RWPE2 (cell line): ENCODE measurements at regions not wholly inside any gene's neighbourhood (a gene's known extent, or its start where the extent isn't known, plus 50 kb on each side); places are given as distances from the start of the nearest gene placed in this dataset.
A peak's percentile ranks its signal among the peaks of the same experiment; 100 is the strongest.
"Not testable (repeated sequence)": the region's sequence is repeated elsewhere in the genome, so short reads cannot be mapped to it uniquely, and the experiment has no call there.

ENCODE experiments used
- ATAC-seq: fragments of 200-7000 bp; cut with Tn5 transposase; 3 replicates; pipeline ENCODE4 v1.9.1; 2021; ENCODE audit warnings: low read depth
- DNase-seq: peaks from one replicate; pipeline ENCODE4 v3.0.0-alpha.2; 2020; ENCODE audit warnings: low spot score
- H3K27ac ChIP-seq: fragments of 450-650 bp; 2 replicates; pipeline ENCODE4 v1.5.1; 2017; ENCODE audit warnings: mild to moderate bottlenecking; ENCODE audit not compliant: poor library complexity, severe bottlenecking
- H3K27me3 ChIP-seq: fragments of 250-450 bp; sonication (Bioruptor Pico); 2 replicates; pipeline ENCODE4 v1.5.1; 2021; ENCODE audit warnings: mild to moderate bottlenecking, moderate library complexity; ENCODE audit not compliant: insufficient read depth, poor library complexity, severe bottlenecking
- H3K36me3 ChIP-seq: fragments of 250-450 bp; sonication (Bioruptor Pico); 2 replicates; pipeline ENCODE4 v1.5.1; 2020; ENCODE audit warnings: low read depth, mild to moderate bottlenecking, moderate library complexity
- H3K4me1 ChIP-seq: fragments of 250-450 bp; sonication (Bioruptor Pico); 2 replicates; pipeline ENCODE4 v1.5.1; 2021; ENCODE audit warnings: mild to moderate bottlenecking, moderate library complexity; ENCODE audit not compliant: insufficient read depth, poor library complexity, severe bottlenecking
- H3K4me3 ChIP-seq: fragments of 250-450 bp; sonication (Bioruptor Pico); 2 replicates; pipeline ENCODE4 v1.5.1; 2021; ENCODE audit warnings: mild to moderate bottlenecking, moderate library complexity; ENCODE audit not compliant: severe bottlenecking
- H3K9me3 ChIP-seq: fragments of 250-450 bp; sonication (Bioruptor Pico); 2 replicates; pipeline ENCODE4 v1.5.1; 2021; ENCODE audit warnings: mild to moderate bottlenecking, moderate library complexity; ENCODE audit not compliant: severe bottlenecking
- TF ChIP-seq, protein P1 (sequence below): fragments of 450-650 bp; IDR thresholded peaks from one replicate; pipeline ENCODE4 v1.5.1; 2017; ENCODE audit warnings: mild to moderate bottlenecking, moderate library complexity; ENCODE audit not compliant: poor library complexity, severe bottlenecking

DNA sequence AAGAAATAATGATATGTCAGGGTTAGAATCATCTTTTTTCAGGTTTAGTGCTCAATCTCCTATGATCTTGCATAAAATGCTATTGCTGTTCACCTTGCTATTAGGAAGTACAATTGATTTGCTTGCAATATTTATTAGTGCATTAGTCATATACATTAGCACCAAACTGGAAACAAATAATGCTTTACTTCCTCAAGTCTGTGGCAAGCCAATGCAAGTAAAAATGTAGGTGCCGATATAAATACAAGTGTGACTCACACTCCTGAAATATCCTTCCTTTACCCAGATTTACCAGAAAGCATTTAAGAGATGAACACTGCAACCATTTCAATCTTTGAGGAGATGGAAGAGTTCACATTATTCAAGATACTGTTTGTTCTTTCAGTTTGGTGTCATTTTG is 1487.7 kb upstream of the ADGRL3 start:
- H3K4me1 ChIP-seq, result peaks cover 4% of the 10 kb centered on the region
- H3K27me3 ChIP-seq, result no peaks in the 10 kb centered on the region
- no peak overlapping the region for H3K27ac ChIP-seq
- no peaks in the 10 kb centered on the region for H3K9me3 ChIP-seq
- no peaks in the 10 kb centered on the region for H3K36me3 ChIP-seq
- DNase-seq (no peak), ATAC-seq (peak; percentile 40; the same call in 1 of the 3 replicates)
- H3K4me3 ChIP-seq, result no peak overlapping the region
- TF ChIP-seq, protein P1, sequence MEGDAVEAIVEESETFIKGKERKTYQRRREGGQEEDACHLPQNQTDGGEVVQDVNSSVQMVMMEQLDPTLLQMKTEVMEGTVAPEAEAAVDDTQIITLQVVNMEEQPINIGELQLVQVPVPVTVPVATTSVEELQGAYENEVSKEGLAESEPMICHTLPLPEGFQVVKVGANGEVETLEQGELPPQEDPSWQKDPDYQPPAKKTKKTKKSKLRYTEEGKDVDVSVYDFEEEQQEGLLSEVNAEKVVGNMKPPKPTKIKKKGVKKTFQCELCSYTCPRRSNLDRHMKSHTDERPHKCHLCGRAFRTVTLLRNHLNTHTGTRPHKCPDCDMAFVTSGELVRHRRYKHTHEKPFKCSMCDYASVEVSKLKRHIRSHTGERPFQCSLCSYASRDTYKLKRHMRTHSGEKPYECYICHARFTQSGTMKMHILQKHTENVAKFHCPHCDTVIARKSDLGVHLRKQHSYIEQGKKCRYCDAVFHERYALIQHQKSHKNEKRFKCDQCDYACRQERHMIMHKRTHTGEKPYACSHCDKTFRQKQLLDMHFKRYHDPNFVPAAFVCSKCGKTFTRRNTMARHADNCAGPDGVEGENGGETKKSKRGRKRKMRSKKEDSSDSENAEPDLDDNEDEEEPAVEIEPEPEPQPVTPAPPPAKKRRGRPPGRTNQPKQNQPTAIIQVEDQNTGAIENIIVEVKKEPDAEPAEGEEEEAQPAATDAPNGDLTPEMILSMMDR, result no peak

DNA sequence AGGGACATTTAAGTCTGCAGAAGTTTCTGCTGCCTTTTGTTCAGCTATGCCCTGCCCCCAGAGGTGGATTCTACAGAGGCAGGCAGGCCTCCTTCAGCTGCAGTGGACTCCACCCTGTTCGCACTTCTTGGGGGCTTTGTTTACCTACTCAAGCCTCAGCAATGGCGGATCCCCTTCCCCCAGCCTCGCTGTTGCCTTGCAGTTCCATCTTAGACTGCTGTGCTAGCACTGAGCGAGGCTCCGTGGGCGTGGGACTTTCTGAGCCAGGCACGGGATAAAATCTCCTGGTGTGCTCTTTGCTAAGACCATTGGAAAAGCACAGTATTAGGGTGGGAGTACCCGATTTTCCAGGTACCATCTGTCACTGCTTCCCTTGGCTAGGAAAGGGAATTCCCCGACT is 1475.8 kb upstream of the ADGRL3 start:
- H3K9me3 ChIP-seq, ATAC-seq, H3K4me3 ChIP-seq: not testable (repeated sequence)

DNA sequence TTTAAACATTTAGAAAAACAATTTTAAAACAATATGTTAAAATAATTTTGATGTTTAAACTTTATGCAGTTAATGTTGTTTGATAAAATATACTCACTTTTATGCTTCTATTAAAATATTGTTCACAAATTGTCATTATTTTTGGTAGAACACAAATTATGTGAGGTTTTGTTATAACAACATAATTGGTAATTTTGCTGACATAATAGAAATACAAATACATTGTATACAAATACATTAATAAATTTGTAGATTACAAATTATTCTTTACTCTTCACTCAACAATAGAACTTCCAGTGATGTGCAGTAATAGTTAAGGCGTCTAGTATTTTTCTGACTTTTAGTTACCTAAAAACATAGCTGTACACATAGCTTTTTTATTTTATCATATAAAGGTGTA is 1472.4 kb upstream of the ADGRL3 start:
- H3K27ac ChIP-seq, result no peak overlapping the region
- H3K36me3 ChIP-seq, result no peaks in the 10 kb centered on the region
- ATAC-seq, result no peak
- no peak for DNase-seq
- H3K27me3 ChIP-seq, result no peaks in the 10 kb centered on the region
- H3K4me3 ChIP-seq, result no peak overlapping the region
- no peaks in the 10 kb centered on the region for H3K9me3 ChIP-seq
- TF ChIP-seq, protein P1, result no peak
- H3K4me1 ChIP-seq, result no peaks in the 10 kb centered on the region

More for the DNA sequence above, 1475.8 kb upstream of the ADGRL3 start:
- not testable (repeated sequence) for H3K27ac ChIP-seq, DNase-seq, H3K36me3 ChIP-seq, H3K27me3 ChIP-seq, H3K4me1 ChIP-seq

DNA sequence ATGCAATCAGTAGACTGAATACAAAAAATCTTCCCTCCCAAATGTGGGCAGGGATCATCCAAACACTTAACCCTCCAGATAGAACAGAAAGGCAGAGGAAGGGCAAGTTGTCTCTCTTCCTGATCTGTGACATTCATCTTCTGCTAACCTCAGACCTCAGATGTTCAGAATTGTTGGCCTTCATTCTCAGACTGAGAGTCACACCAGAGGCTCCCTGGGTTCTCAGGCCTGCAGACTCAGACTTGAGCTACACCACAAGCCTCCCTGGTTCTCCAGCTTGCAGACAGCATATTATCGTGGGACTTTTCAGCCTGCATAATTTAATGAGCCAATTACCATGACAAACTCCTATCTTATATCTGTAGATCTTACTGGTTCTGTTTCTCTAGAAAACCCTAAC is 1471.6 kb upstream of the ADGRL3 start:
- ATAC-seq (no peak), DNase-seq (no peak)
- Histone ChIP-seq H3K4me3 (no peak overlapping the region), H3K4me1 (no peaks in the 10 kb centered on the region), H3K36me3 (no peaks in the 10 kb centered on the region), H3K9me3 (no peaks in the 10 kb centered on the region), H3K27ac (no peak overlapping the region), H3K27me3 (no peaks in the 10 kb centered on the region)
- TF ChIP-seq, protein P1, result no peak

DNA sequence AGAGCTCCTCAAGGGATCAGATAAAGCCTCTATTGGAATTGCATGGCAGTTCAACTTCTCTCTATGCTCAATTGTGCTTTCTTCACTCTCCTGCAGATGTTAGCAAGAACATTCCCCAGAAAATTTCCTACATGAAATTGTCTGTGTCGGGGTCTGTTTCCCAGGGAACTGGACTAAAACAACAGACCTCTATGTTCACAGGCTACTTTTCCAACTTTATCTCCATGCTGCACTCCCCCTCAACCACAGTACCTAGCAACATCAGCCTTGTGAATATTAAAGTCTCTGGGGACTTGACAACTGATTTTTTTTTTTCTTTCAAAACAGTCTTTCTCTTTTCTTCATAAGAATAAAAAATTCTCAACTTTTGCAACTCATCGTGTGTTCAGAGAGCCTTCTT is 1470.8 kb upstream of the ADGRL3 start:
- no peak for ATAC-seq

More for the DNA sequence above, 1470.8 kb upstream of the ADGRL3 start:
- H3K4me1 ChIP-seq, result no peaks in the 10 kb centered on the region
- no peak overlapping the region for H3K4me3 ChIP-seq
- H3K9me3 ChIP-seq, result no peaks in the 10 kb centered on the region
- DNase-seq, result no peak
- H3K27ac ChIP-seq, result no peak overlapping the region
- TF ChIP-seq, protein P1, result no peak
- no peaks in the 10 kb centered on the region for H3K36me3 ChIP-seq
- H3K27me3 ChIP-seq, result no peaks in the 10 kb centered on the region
